GM18499 (cell line): ENCODE measurements at regions not wholly inside any gene's neighbourhood (a gene's known extent, or its start where the extent isn't known, plus 50 kb on each side); places are given as distances from the start of the nearest gene placed in this dataset.
"Not testable (repeated sequence)": the region's sequence is repeated elsewhere in the genome, so short reads cannot be mapped to it uniquely, and the experiment has no call there.

ENCODE experiments used
- ATAC-seq: cut with Tn5 transposase; IDR thresholded peaks from one replicate; pipeline ENCODE4 v1.9.1; 2021; ENCODE audit warnings: moderate number of reproducible peaks; ENCODE audit not compliant: insufficient read depth, unreplicated experiment

DNA sequence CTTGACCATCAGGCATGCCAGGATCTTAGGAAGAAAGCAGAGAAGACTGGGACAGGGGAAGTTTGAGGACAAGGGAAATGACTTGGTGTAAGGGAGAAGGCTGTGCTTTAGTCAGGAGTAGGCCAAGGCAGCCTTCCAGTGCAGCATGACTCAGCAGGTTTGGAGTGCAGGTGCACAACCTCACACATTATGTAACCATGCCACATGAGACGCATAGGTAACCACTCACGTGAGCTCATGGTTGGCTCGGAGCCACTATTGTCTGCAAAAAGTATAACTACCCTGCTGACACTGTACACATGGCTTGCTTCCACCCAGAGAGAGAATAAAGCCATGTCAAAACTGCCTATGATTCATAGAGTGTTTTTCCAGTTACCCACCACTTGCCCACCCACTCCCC, 715.9 kb downstream of the SMARCA1 start:
- no peak for ATAC-seq

DNA sequence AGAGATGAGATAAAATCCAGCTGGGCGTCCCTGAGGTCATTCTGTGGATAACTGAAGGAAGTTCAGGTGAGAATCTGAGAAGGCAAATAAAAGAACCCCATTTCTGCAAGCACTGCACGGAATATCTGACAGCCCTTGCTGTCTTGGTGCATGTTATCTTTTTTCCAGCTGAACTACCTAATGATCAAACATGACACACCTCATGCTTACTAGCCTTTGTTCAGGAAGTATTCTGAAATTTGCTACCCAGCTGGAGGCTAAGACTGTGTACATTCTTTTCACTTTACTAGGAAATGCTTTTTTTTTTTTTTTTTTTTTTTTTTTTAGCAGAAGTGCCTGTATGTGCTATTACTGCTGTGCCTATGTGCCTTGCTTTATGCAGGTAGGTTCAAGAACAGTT, 718.1 kb downstream of the SMARCA1 start:
- no peak for ATAC-seq

DNA sequence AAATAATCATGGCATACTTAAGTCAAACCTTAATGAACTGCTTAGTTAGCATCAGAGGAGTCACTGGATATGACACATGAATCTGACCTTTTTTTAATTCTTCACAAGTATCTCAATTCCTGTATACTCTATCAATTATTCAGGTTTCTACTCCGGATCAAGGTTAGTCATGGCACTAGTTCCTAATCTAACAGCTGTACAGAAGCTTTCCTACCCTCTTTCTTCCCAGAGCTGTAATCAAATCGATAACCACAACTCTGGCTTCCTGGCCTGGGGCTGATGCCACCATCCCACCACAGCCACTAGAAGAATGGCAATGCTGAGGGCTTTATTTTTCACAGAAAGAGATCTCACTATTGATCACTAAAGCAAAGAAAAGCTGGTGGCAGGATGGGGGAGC, 718.5 kb downstream of the SMARCA1 start:
- no peak for ATAC-seq

DNA sequence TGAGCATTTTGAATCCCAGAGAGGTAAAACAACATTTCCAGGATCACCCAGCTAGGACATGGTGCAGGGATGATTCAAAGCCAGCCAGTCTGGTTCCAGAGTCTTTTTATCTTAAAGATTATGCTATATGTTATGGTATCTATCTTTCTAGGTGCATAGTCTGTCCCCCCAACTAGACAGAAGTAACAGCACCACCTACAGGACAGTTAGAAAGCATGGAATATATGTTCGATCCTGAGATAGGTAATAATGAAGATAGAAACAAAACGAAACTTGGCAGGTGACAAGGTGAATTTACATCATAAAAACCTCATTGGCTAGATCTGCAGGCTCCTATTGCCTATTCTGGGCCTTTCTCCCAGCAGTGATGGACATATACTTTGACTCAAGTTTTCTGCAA, 723.2 kb downstream of the SMARCA1 start:
- no peak for ATAC-seq

DNA sequence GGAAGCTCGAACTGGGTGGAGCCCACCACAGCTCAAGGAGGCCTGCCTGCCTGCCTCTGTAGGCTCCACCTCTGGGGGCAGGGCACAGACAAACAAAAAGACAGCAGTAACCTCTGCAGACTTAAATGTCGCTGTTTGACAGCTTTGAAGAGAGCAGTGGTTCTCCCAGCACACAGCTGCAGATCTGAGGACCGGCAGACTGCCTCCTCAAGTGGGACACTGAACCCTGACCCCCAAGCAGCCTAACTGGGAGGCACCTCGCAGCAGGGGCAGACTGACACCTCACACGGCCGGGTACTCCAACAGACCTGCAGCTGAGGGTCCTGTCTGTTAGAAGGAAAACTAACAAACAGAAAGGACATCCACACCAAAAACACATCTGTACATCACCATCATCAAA, 730.9 kb upstream of the ACTRT1 start:
- ATAC-seq, result not testable (repeated sequence)

DNA sequence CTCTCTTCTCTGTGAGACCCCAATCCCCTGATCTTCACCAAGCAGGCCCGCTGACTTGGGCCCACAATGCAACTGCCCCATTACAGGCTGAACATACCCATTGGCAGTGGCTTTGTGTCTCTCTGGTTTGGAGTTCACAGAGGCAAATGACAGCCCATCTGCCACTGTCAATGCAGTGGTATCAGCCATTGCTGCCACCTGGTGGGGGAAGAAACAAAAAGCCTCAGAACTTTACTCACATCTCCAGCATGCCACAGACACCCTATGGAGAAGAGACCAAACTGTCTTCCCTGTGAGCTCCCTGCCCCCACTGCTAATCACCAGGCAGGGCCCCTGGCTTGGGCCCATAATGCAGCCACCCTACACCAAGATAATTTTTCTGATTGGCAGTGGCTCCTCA, 729.3 kb upstream of the ACTRT1 start:
- ATAC-seq, result no peak

DNA sequence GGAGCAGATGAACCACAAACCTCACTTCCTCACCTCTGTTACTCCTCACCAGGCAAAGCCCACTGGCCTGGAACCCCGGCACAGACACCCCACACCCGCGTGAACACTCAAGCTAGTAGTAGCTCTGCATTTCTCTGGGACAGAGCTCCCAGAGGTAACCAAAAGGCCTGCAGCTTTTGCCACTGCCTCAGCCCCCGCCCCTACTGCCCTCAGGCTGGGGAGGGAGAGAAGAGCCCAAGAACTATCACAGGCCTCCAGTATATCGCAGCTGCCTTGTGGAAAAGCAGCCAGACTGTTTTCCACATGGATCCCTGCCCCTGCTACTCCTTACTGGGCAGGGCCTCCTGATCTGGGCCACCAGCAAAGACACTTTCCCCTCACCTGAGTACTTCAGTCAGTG, 728.7 kb upstream of the ACTRT1 start:
- ATAC-seq, result no peak

DNA sequence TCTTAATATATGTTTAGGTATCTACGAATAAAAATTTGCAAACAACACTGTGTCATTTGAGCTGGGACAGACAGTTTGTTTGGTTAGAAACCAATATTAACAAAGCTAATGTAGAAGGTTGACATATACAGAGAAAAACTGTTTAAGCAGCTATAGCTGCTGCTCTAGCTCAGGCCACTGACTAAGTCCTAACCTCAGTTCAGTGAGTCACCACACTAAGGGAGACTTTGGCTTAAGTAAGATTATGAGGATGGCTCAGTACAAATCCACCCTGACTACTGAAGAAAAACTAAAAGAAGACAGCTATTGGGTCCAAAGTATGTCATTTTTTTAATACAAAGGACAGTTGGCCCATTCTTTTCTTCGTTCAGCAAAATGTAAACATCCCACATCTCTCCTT, 717.3 kb upstream of the ACTRT1 start:
- no peak for ATAC-seq

DNA sequence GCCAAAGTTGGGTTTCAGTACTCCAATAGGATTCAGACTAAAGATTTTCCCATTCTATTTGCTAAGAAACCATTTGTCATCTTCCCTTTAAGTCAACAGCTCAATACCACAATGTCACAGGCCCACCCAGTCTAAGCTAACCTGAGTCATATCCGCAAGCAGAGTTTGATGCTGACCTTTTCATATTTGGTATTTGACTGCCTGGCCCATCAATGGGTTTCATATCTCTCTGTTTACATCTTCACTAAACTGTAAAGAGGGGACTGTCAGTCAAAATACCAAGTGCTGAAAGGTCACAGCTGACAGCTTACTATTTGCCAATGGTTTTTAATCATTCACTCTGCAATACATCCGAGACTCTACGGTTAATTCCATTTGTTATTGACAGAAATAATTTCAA, 707.5 kb upstream of the ACTRT1 start:
- no peak for ATAC-seq

DNA sequence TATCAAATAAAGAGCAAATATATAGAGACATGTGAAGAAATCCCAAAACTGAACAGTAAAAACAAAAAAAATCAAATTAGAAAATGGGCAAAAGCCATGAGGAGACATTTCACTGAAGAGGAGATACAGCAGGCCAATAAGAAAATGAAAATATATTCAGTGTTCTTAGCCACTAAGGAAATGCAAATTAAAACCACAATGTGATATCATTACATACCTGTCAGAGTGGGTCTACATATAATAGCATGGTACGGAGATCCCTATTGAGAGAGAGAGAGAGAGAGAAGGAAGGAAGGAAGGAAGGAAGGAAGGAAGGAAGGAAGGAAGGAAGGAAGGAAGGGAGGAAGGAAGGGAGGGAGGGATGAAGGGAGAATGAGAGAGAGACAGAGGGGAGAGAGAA, 707.0 kb upstream of the ACTRT1 start:
- ATAC-seq, result no peak

DNA sequence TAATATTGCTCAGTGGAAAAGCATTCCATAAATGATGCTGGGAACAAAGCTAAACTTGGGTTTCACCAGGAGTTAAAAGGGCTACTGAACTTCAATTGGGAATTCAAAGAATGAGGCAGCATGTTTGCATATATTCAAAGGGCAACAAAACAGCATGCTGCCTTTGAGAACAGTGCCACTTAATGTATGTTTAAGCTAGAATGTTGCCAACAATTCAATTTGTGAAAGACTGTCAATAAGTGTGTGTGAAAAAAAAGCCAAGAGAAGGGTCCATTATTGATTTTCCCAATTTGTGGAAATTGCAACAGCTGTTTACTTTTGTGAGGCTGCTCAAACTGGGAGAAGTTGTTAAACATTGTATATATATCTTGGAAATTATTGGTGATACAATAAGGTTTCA, 701.9 kb upstream of the ACTRT1 start:
- ATAC-seq, result no peak

DNA sequence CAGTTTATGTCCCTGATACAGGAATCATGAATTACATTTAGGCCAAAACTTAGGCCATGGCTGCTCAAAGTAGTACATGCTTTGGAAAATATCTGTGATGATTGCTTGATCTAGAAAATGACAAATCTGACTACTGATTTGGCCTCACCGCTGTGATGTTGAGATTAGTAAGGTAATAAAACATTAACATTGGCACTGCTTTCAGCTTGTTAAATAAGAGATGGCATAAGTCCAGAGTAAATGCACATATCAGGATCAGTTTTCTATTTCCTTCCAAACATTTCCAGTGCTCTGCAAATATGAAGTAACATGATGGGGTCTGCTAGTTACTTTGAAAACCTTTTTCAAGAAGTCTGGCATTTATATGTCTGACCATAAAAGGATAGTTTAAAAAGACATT, 687.3 kb upstream of the ACTRT1 start:
- no peak for ATAC-seq

DNA sequence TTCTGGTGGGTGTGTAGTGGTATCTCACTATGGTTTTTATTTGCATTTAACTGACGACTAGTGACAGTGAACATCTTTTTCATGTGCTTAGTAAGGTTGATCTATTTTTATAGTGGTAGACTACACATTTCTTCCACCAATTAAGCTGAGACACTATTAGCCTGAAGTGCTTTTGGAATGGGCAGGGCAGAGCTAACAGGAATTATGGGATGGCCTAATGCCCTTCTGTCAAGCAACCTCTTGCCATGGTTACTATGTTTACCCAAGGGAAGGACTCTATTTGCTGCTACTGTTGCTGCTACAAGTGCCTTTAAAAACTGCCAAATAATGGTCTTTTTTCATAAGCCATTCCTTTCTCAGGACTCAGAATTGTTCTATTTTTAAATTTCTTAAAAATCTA, 676.7 kb upstream of the ACTRT1 start:
- no peak for ATAC-seq

DNA sequence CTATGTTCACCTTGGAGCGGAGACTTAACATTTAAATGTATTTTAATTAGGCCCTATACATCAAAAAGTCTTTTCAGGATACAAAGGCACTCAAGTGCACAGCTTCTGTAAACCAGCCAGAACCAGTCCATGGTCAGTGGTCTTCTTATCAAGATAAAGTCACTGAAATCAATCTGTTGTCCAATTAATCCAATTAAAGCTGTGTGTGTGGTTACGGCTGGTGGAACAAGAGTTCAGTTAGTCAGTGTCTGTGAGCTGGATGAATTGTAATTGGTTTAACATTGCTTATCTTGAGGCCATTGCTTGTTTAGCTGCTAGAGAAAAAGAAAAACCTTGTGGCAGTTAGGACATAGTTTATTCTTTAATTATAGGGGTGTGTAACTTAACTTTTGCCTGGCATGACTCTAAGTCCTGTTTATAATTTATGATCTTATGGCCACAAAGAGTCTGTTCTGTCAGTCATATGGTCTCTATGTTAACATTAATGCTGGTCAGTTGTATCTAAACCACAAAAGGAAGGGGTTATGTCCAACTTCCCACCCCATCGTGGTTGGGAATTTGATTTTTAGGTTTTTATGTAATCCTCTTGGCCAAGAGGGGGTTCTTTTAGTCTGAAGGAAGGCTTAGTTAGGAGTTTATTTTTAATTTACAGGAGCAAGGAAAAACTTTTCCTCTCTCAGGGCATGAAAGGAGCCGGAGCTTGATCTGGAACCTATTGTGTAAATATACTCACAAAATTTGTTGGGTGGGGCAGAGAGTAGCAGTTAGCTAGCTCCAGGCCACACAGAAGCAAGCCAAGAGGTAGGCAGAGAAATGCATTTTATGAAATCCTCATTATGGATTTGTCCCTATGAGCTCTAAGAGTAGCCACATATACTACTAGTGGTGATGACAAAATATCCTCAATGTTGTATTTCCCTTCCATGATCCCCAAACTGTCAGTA, 665.7 kb upstream of the ACTRT1 start:
- ATAC-seq, result no peak

DNA sequence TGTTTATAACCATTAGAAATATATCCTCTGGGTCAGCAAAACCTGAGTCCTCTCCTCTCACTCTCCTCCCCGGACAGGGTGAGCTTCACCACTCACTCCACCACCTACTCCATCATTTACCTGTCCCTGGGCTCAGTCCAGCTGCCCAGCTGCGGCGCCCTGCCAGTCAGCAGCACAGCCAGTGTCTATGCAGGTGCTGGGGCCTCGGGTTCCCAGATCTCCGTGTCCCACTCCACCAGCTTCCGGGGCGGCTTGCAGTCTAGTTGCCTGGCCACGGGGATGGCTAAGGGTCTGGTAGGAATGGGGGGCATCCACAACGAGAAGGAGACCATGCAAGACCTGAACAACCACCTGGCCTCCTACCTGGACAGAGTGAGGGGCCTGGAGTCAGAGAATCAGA, 662.2 kb upstream of the ACTRT1 start:
- ATAC-seq, result no peak

DNA sequence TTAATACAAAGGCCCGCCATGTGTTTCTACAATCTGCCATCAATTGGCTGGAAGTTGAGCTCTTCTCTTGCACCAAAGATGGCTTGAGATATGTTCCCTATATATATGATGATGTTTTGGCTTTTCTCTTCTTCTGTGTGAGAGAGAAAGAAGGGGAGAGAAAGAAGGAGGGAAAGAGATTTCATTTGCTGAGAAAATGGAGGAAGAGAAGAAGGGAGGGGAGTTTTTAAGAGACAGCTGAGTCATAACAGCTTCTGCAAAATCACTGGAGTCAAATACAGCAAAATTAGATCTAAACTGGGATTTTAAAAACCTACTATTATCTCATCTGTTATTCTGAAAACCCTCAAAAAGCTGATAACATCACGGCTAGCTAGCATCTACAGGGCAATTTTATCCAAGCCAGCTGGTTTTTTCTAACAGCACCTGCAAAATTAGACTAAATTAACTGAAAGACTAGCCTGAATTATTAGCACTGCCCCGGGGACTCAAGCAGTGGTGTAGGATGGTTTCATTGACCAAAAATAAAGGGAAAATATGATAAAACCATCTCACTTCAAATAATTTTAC, 647.6 kb upstream of the ACTRT1 start:
- ATAC-seq, result no peak

DNA sequence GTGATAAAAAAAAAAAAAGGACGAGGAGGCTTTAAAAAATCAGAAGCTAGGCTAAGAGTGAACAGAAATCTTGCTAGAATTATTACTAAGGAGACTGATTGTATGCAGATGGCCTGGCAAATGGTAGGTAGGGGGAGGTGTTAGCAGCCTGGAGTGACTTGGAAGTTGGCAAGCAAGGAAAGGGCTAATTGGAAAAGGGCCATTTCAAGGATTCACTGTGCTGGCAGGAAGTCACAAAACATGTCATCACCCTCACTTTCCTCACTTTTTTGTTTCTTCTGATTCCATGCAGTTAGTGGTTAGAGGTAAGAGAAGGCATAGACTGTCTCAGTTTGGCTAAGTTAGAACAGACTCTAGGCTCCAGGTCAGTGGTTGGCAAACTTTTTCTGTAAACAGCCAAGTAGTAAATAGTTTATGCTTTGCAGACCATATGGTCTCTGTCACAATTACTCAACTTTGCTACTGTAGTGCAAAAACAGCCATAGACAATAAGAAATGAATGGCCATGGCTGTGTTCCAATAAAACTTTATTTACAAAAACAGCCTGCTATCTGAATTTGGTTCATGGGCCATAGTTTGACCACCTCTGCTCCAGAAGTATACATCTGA, 646.5 kb upstream of the ACTRT1 start:
- ATAC-seq, result no peak

DNA sequence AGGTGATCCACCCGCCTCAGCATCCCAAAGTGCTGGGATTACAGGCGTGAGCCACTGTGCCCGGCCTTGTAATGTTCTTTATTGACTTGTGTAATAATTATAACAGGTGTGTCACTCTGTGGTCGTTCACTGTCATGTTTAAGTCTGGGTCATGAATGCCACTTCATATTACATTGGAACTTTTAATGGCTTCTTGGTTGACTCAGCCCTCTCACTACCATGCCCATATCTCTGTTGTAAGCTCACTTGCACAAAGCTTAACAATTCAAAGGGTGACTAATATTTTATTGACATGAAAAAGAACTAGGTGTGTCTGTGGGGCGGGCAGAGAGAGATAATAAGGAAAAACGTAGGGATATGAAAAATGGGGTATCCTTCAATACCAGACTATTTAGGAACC, 639.7 kb upstream of the ACTRT1 start:
- ATAC-seq, result no peak

DNA sequence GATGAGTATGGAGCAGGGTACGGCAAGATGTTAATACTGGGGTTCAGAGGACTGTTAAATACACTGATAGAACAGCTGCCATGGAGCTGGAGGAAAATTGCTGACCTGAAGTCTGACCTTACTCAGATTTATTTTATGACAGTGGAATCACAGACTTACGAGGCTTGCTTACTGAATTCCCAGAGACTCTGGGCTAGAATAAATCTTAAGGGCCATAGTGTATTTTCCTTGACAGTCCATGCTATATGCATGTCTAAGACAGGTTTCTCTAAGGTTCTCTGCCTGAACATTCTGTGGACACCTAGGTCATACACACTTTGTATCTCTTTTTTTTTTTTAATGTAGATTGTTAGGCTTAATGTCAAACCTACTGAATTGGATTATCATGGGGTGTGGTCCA, 633.2 kb upstream of the ACTRT1 start:
- no peak for ATAC-seq

DNA sequence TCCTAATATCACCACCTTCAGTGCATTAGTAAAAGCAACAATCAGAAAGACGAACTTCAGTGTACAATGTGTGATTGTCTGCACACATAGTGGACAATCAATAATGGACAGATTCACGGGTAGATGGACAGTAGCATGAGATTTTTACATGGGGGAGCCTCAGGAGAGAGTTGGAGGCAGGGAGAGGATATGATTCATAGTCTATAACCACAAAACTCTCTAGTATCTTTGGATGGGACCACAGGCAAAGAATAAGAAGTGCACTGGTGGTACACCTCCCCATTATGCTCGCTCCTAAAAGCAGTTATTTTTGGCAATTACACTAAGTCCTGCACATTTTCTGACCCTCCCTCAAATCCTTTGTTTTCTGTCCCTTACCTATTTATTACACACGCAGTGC, 624.4 kb upstream of the ACTRT1 start:
- no peak for ATAC-seq

DNA sequence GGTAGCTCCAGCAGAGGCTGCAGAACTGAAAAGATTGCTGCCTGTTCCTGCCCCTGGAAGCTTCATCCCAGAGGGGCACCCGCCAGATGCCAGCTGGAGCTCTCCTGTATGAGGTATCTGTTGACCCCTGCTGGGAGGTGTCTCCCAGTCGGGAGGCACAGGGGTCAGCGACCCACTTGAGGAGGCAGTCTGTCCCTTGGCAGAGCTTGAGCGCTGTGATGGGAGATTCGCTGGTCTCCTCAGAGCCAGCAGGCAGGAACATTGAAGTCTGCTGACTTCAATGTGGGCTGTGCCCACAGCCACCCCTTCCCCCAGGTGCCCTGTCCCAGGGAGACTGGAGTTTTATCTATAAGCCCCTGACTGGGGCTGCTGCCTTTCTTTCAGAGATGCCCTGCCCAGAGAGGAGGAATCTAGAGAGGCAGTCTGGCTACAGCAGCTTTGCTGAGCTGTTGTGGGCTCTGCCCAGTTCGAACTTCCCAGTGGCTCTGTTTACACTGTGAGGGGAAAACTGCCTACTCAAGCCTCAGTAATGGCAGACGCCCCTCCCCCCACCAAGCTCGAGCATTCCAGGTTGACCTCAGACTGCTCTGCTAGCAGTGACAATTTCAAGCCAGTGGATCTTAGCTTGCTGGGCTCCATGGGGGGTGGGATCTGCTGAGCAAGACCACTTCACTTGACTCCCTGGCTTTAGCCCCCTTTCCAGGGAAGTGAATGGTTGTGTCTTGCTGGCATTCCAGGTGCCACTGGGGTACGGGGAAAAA, 622.3 kb upstream of the ACTRT1 start:
- ATAC-seq, result not testable (repeated sequence)
